HG02840 (cell line): ENCODE measurements at regions not wholly inside any gene's neighbourhood (a gene's known extent, or its start where the extent isn't known, plus 50 kb on each side); places are given as distances from the start of the nearest gene placed in this dataset.

Experiments used
- ATAC-seq: cut with Tn5 transposase; IDR thresholded peaks from one replicate; pipeline ENCODE4 v1.9.1; 2021; ENCODE audit warnings: mild to moderate bottlenecking, moderate library complexity, moderate number of reproducible peaks; ENCODE audit not compliant: unreplicated experiment, low FRiP score

DNA sequence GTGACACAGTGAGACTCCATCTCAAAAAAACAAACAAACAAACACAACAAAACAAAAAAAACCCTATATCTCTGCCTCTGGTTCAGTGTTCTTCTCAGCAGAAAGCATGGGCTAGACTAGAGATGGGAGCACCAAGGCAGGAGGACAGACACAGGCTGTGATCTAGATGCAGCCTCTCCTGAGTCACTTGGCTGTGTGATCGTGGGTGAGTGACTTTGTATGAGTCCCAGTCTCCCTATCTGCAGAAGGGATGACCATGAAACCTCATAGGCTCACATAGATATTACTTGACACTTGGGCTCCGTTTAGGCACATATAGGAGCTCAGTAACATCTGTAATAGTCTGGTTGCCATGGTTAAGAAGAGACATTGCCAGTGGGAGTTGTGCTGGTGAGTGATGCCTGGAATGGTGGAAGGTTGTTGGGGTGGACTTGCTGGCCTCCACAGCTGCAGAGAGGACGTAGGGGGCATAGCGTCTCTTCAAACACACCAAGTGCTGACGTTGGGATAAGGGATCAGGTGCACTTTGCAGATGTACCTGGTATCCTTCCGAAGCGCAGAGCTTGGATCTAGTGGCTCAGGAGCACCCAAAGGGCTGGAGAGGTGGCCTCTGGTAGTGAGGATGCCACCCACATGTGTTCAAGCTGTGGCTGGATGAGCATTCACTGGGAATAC is 318.9 kb upstream of the HS6ST1 start:
- ATAC-seq: no peak

DNA sequence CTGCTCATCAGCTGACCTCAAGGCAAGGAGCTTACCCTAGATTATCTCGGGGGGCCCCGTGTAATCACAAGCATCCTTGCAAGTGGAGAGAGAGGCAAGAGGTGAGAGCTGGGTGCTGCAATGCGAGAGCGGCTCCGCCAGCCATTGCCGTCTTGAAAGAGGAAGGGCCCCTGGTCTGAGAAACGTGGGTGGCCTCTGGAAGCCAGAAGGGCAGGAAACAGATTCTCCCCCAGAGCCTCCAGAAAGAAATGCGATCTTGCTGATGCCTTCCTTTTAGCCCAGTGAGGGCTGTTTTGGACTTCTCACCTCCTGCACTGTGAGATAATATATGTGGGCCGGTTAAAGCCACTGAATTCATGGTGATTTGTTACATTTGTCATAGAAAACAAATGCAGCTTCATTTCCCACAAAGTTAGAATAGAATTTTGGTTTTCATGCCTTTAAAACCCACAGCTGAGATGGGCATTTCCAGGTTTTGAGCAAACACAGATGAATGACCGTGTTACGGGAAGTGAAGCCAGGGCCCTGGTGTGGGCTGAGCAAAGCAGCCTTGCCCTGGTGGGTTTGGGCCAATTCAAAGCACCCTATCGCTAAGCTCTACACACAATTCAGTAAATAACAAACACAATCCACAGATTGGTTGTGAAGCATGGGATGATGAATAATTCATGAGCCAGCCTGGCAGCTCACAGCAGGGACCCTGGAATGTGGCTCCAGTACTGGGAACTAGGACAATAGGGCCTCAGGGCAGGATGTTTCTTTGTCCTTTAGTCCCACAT is 319.9 kb upstream of the HS6ST1 start:
- no peak for ATAC-seq

DNA sequence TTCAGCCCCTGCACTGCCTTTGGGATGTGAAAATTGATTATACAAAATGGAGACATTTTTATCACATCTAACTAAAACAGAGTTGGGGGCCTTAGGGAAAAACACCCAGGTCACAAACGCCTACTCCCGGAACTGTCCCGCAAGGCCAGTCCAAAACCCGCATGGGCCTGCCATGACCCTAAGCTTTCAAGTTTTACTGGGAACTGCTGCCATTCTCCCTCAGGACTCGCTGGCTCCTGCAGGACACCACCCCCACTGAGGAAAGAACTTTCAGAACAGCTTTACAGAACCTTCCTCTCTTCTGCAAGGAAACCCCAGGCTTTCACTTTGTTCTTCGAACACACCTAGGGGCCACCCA is 320.4 kb upstream of the HS6ST1 start:
- ATAC-seq: no peak

DNA sequence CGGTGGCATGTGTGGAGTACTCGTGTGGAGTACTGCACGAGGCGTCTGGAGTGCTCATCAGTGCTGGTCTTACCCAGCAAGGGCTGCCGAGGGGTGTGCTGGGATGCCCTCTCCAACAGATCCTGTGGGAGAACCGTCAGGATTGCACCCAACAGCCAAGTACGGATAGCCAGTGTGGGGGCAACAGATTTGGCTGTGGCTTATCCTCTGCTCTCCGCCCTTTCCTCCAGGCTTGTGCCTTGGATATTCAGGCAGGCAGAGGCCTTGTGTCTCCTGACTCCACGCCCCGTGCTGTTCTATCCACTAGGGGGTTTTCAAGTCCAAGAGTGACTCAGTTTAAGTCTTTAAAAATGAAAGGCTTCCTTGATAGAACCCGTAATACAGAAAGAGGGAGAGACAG is 321.0 kb upstream of the HS6ST1 start:
- ATAC-seq: no peak

DNA sequence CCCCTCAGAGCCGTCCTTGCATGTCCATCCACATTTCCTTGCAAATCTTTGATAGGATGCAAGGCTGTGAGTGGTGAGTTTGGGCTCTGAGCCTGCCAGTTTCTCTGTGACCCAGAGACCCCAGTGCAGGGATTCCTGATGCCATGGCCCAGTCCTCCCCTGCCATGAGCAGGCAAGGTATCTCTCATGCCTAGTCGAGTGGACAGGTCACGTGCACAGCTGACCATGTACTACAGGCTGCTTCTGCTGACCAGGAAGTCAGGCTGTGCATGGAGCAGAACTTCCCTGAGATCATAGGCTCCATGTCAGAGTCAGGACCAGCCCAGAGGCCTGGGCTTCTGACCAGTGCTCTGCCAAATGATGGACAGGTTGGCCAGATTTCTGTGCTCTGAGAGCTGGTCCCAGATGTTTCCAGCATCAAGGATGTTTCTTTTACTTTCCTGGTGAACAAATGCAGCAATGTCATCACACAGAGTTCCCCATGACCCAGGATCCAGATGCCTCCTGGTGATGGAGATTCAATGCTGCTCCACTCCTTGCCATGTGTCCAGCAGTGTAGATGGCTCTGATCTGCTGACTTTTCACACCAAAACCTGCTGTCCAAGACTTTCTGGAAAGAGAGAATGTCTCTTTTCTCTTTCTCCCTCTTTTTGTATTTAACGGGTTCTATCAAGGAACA is 321.6 kb upstream of the HS6ST1 start:
- no peak for ATAC-seq

DNA sequence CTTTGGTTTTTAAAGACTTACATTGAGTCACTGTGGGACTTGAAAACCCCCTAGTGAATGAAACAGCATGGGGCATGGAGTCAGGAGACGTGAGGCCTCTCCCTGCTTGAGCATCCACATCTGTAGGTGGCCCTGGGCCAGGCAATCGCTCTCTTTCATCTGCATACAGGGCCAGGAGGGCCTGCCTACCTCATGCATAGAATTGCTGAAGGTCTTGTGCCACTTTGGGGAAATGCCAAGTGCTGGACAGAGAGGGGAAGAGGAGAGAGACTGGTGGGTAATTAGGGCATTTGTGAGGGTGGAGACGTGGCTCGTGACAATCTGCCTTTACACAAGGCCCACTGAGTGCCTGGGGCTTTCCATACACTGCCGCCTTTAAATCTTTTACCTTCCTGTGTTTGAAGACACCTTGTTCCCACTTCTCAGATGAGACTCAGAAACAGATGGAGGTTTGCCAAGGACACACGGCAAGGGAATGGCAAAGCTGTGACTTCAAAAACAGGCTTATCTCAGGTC is 322.2 kb upstream of the HS6ST1 start:
- no peak for ATAC-seq

DNA sequence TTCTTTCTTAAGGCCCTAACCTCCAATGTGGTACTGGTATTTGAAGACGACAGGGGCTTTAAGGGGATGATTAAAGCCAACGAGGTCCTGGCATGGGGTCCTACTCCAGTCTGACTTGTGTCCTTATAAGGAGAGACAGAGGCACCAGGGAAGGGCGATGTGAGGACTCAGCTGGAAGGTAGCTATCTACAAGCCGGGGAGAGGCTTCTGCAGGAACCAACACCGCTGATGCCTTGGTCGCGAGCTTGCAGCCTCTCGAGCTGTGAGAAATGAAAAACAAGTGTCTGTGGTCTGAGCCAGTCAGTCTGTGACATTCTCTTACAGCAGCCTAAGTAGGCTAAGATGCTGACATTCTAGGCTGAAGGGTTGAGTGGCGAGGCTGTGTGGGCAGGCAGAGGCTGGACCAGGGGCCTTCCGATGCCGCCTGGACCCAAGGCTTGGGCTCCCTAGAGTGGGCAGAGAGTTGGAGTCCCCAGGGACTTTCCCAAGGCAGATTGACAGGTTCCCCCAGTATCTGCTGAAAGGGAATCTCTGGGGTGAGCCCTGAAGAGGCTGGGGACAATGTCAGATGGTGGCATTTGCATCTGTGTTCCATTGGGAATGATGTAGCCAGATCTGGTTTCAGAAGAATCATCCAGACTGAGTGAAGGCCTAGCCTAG is 322.9 kb upstream of the HS6ST1 start:
- no peak for ATAC-seq

DNA sequence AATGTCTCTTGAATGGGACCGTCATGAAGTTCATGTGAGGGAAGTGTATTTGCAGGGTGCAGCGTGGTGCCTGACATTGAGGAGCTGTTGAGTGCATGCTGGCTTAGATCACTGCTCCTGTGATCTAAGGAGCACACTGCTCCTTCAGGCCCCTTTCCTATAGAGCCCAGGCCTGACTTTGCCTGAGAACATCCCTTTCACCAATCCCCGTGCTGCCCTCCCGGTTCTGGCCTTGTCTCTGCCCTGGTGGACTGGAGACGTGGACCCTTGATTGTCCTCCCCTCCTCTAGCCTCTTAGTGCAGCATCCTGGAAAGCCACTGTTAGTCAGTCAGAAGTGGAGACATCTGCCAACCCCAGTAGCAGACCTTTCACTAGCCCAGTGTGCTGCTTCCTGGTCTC is 323.6 kb upstream of the HS6ST1 start:
- no peak for ATAC-seq

DNA sequence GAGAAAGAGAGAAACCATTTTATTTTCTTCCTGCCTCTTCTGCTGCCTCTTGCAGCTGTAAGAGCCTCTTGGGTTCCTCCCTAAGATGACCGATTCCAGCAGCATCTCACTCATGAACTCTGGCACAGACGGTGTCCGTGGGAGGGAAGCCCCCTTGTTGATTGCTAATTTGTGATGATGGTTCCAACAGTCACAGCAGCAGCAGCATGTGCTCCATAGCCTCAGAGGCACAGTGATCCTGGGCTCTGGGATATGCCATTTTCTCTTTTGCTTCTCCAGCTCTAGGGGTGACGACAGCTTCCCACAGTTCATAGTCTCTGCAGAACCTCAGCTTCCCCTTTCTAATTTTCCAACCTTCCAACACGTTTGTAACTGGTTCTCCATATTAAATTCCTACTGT is 324.2 kb upstream of the HS6ST1 start:
- no peak for ATAC-seq

DNA sequence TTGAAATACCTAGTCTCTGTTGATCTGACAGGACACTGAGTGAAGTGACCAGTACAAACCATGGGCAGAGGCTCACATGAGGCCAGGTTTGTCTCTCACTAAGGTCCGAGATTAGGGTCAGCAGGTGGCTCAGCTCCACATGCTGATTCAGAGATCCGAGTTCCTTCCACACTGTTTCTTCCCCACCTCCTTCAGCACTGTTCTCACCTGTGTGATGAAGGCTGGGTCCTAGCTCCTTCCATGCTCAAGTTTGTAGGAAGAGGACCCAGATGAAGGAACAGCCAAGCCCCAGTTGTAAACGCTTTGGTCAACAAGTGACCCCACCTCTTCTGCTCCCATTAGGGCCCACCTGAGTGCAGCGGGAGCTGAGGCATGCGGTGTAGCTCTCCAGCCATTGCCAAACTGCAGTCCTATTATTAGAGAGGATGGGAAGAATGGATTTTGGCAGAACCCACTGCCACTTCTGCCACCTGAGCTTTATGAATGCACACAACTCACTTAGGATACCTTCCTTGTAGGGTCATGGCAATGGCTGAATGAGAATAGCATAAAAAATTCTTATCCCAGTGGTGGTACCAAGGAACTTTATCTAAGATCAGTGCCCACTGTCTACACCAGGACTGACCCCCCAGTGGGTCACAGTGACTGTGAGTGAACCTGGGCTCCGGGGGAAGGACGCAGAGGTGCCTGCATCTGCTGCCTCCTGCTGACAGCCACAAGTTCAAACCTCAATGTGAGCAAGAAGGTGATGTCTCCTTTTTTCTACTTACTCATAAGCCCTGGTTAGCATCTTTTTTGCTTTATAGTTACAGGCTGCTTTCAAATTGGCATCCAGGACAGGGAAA is 324.8 kb upstream of the HS6ST1 start:
- ATAC-seq: no peak

DNA sequence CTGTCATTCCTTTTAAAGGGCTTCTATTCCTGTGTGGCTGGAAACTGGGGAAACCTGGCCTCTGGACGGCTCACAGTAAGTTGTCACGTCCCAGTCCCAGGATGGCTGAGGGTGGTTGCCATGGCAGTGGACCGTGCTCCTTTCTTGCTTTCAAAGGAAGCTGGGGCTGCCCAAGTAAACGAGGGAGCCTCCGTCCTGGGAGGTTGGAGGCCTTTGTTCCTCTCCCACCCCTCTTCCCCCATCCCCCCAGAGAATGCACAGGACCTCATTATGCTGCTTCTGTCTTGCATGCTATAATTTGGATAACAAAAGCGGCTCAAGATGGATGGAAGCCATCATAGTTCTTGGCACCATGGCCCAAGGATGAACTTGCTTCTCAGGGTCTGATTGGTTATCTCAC is 325.5 kb upstream of the HS6ST1 start:
- ATAC-seq: no peak

DNA sequence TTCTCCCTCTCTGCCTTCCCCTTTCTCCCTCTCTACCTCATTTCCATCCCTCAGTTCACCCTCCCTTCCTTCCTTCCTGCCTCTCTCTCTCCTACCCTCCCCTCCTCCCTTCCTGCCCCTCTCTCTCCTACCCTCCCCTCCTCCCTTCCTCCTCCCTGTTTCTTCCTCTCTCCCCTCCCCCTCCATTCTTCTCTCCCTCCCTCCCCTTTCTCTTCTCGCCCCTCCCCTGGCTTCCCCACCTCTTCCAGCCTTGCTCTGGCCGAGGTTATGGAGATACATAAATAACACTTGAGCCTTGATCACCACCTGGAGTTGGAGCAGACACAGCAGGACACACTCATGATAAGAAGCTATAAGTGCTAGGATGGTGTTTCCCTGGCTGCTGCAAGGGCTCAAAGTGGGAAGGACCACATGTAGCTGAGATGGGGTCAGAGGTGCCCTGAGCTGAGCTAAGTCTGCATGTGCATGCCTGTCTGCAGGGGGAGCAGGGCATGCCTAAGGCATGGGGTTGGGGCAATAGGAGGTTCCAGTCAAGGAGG is 326.1 kb upstream of the HS6ST1 start:
- no peak for ATAC-seq

DNA sequence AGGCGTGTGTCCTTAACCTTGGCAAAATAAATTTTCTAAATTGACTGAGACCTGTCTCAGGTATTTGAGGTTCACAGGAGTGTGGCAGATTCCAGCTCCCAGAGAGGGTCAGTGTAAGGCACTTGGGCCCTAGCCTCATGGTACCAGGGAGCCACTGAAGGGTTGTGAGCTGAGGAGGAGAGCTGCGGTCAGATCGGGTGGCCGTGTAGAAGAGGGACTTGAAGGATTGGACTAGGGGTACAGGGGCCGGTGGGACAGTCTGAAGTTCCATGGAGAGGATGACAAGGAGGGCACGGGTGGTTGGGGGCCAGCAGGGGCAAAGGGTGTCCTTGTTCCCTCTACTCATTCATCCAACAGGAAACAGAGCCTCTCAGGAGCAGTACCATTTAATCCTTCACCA is 327.0 kb upstream of the HS6ST1 start:
- ATAC-seq: no peak

DNA sequence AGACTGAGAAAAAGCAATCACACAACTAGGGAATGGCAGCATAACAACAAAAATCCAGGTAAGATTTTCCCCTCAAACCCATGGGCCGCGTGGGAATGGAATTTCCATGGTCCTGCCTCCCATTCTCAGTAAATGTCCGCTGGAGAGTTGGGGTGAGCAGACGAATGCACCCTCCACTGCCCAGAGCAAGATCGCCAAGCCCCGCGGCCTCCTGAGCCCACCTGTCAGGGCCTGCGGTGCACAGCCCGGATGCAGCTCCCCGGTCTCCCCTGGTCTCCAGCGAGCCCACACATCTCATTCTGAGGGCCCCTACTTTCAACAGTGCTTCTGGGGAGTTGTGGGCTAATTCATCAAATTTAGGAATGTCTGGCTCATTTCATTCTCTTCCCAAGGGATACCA is 327.4 kb upstream of the HS6ST1 start:
- ATAC-seq: no peak

DNA sequence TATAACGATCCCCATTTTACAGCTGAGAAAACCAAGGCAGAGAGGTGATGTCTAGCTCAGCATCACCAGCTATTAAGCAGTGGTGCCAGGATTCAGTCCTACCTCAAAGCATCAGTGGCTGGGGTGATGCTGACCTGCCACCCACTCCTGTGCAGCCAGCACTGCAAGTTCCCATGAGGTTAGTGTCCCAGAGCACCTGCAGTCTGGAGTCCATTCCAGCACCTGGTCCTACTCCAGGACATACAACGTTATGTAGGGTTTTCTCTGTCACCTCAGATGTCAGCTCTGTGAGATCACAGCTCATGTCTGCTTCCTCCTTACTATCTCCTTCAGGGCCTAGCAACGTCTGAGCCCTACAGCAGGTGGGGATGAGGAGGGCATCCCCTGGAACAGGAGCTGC is 328.0 kb upstream of the HS6ST1 start:
- no peak for ATAC-seq

DNA sequence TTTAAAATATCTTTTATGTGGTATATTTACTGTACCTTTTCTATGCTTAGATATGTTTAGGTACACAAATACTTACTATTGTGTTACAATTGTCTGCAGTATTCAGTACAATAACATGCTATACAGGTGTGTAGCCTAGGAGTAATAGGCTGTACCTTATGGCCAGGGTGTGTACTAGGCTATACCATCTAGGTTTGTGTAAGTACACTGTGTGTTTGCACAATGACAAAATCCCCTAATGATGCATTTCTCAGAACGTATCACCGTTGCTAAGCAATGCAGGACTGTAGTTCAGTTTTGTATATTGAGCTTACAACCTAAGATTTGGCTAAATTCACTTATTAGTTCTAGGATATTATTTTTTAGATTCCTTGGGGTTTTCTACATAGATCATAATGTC is 332.3 kb upstream of the HS6ST1 start:
- ATAC-seq: no peak

DNA sequence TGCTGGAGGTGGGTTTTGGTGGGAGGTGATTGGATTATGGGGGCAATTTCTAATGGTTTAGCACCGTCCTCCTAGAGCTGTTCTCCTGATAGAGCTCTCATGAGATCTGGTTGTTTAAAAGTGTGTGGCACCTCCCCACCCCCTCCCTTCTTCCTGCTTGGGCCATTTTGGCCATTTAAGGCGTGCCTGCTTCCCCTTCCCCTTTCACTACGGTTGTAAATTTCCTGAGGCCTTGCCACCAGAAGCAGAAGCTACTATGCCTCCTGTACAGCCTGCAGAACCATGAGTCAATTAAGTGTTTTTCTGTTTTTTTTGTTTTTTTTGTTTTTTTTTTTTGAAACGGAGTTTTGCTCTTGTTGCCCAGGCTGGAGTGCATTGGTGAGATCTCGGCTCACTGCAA is 335.7 kb upstream of the HS6ST1 start:
- ATAC-seq: no peak

DNA sequence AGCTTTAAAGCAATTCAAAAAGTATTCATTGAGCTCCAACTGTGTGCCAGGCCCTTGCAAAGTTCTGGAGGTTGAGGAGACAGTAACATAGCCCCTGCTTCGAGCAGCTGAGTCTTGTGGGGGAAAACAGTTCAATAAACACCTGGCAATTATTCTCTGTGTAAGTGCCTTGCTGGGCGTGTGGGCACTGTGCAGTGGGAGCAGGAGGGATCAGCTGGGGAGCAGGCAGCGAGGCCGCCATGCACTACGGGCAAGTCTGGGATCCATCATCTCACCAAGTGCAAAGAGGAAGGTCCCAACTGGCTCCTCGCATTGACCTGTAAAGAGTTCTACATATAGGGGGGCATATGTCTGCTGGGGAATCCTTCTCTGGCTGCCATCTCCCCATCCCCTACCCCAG is 342.2 kb upstream of the HS6ST1 start:
- no peak for ATAC-seq

DNA sequence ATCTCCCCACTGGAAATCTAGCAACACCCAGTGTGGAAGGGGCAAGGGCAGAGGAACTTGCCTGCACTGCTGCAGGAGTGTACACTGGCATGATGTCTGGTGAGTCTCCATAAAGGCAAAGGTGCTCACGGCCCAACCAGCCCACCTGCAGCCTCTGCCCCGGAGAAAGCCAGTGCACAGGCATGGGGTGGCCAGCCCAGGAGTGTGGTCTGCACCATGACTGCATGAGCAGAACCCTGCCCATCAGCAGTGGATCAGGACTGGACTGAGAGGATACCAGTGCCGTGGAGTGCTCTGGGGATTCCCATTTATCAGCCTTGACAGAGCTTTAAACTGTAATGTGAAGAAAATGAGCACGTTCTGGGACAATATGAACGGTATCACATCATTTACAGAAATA is 342.6 kb upstream of the HS6ST1 start:
- no peak for ATAC-seq

DNA sequence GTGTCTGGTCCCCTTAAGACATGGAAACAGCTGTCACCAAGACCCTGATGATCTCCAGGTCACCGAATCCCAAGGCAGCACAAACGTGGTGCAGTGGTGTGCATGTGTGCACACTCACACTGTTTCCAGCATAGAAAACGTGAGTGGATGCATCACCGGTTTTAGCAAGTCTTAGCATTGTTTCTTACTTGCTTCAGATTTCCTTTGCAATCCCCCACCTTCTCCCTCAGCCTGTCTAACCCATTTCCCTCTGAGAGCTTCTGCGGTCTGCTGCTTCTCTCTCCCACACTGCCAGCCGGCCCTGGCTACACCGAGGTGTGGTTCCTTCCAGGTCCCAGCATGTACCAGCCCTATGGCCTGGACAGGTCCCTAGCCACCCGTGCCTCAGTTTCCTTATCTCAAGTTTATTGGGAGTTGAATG is 343.4 kb upstream of the HS6ST1 start:
- ATAC-seq: no peak
